ENCODE measurements at regions not wholly inside any gene's neighbourhood (a gene's known extent, or its start where the extent isn't known, plus 50 kb on each side); places are given as distances from the start of the nearest gene placed in this dataset.

DNA sequence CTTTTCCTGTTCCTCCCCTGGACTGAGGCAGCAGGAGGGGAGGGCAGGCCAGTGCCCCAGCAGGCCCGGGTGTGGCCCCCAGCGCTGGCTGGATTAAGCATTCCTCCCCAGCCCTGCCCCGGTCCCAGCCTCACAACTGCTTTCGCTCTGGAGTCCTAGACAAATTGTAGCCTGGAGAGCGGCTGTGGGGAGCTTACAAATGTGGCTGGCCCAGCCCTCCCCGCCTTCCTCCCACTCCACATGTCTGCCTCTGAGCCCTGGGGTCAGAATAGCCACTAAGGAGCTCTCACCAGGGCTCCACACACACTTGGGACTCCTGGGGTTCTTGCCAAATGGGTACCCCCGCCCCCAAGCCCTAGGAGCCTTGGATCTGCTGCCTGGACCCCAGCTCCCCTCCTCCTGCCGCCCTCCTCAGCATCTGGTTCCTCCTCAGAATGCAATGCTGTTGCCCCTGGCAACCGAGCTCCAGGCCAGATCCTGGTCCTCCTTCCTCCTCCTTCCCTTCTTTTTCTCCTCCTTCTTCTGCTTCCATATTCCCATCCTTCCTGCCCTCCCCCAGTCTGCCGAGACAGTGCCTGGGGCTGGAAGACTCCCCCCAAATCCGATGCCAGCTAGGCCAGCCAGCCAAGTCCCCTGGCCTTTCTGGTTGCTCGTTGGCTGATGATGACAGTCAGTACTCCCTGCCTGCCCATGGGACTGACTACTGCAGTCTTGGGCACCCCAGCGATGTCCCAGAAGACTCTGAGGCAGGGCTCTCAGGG lies 91.1 kb downstream of the LINGO1 start:
- no peak for DNase-seq (ENCODE audit: low read depth in 2 of 2)

DNA sequence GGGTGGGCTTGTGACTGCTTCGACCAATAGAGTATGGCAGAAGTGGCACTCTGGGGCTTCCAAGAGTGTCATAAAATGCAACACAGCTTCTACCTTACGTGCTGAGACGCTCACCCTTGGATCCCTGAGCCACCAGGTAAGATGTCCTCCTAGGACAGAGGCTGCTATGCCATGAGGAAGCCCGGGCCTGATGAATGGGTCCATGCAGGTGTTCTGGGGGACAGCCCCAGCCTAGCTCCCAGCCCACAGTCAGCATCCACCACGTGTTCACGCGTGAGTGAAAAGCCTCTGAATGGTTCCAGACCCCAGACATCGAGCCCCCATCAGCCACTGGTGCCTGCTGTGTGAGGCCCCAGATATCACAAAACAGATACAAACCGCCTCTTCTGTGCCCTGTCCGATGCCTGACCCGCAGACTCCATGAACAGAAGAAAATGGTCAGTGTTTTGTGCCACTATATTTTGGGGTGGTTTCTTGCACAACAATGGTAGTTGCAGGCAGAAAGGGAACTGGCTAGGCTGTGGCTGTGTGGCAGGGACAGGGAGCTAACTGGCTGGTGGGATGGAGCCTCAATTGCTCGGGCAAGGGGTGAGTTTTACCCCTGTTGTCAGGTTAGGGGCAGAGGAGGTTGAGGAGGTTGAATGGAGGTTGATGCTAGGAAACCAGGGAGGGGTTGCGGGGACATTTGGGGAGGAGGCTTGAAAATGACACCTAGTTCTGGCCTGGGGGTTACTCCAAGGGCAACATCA lies 92.2 kb downstream of the LINGO1 start:
- DNase-seq (ENCODE audit: low read depth in 2 of 2): no peak

DNA sequence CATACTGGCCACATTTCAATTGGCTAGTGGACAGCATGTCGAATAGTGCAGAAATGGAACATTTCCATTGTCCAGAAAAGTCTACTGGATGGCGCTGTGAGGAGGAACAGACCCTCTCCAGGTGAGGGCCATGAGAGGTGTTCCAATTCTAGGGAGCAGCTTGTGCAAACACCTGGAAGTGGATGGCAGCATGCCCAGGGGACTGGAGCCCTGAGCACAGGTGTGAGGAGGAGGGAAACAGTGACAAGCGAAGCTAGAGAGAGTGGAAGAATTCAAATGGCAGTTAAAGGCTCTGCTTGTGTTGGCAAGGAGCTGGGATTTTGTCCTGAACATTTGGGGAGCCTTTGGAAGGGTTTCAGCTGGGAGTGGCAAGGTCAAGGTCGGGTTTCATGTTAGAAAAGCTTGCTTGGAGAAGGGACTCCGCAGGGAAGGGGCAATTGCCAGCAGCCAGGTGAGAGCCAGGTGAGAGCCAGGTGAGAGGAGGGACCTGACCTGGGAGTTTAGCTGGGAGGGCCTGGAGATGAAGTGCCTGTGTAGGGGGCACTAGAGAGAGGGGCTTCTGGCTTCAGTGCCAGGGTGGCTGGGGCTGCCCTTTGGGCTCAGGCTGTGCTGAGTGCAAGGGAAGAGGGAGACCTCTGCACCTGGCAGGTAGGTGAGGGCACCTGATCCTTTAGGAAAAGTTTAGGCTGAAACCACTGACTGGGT lies 93.8 kb downstream of the LINGO1 start:
- DNase-seq (ENCODE audit: low read depth in 2 of 2): no peak

DNA sequence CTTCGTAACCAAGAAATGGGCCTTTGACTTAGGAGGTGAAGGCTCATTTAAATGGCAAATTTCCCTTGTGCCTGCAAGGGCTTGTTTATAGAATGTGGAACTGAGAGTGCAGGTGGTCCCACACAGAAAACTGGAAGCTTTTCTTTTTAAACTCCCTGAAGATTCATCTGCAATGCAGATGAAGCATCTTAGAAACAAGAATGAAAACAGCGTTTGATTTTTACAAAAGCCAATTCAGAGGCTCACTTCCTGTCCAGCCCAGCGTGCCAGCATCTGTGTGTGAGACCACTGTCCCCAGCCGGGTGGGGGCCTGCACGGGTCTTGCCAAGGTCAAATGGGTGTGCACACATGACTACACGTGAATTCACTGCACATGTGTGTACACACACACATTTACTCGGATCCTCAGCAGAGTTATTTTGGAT lies 94.7 kb downstream of the LINGO1 start:
- no peak for DNase-seq (ENCODE audit: low read depth in 2 of 2)

DNA sequence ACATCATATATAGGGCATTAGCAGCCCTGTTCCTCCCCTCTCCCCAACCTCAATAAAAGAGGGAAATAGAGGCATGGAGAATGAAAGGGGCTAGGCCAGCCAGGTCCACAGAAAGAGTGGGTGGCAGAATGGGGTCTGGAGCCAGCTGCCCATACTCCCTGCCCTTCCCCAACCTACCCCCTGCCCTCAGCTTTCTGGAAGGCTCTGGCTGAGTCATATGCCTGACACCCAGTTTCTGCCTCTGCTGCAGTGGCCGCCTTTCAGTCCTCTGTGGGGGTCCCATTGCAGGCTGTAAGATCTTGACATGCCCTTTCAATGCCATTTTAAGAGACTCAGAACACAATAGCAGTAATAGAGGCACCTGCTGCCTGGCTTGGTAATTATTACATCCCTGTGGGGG lies 95.7 kb downstream of the LINGO1 start:
- DNase-seq (ENCODE audit: low read depth in 2 of 2): no peak

DNA sequence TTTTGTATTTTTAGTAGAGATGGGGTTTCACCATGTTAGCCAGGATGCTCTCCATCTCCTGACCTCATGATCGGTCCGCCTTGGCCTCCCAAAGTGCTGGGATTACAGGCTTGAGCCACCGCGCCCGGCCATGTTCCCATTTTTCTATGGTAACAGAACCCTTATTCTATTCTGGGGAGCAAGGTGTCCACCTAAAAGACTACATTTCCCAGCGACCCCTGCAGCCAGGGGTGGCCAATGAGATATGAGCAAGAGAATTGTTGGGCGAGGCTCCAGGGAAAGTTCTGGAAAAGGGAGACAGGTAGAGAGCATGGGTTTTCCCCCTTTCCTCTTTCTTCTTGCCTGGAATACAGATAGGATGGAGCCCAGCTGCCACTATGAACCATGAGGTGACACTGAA lies 96.9 kb downstream of the LINGO1 start:
- DNase-seq (ENCODE audit: low read depth in 2 of 2): no peak

Measured in fibroblast of skin of left quadriceps (primary cell).